ENCODE measurements at regions not wholly inside any gene's neighbourhood (a gene's known extent, or its start where the extent isn't known, plus 50 kb on each side); places are given as distances from the start of the nearest gene placed in this dataset.

GRCh38 chr10:111347386-111348013 is 270.7 kb downstream of the ADRA2A start (continued):
- no peak for TF ChIP-seq ZNF532 (CRISPR knock-in tag; IDR thresholded peaks at IDR 0.05; ENCODE audit: borderline replicate concordance)
- TF ChIP-seq ZMAT4 (CRISPR knock-in tag; IDR thresholded peaks at IDR 0.05): no peak

- CTCF ChIA-PET: interaction anchor here (1.8 kb wide), 1 partner anchor 271 kb away, joined by 8 read pairs; the partner anchor contains the start of gene ADRA2A
- ATAC-seq (no peak), DNase-seq (ENCODE audit: low spot score) (no peak)
- H3K9me3 Mint-ChIP-seq: peaks cover 15% of the 10 kb centered on the region
- peaks cover 6% of the 10 kb centered on the region; the same call in 1 of the 2 replicates for H3K4me1 Mint-ChIP-seq
- no peak overlapping the region for H3K4me3 Mint-ChIP-seq
- H3K27ac Mint-ChIP-seq: no peak overlapping the region
- TF ChIP-seq CREB1 (CRISPR knock-in tag; IDR thresholded peaks at IDR 0.05): no peak
- TF ChIP-seq ATF2 (CRISPR knock-in tag; IDR thresholded peaks at IDR 0.05; ENCODE audit: borderline replicate concordance, low read depth): no peak
- no peak for TF ChIP-seq TCF7 (CRISPR knock-in tag; IDR thresholded peaks at IDR 0.05; ENCODE audit: low read depth)
- TF ChIP-seq, protein P1, sequence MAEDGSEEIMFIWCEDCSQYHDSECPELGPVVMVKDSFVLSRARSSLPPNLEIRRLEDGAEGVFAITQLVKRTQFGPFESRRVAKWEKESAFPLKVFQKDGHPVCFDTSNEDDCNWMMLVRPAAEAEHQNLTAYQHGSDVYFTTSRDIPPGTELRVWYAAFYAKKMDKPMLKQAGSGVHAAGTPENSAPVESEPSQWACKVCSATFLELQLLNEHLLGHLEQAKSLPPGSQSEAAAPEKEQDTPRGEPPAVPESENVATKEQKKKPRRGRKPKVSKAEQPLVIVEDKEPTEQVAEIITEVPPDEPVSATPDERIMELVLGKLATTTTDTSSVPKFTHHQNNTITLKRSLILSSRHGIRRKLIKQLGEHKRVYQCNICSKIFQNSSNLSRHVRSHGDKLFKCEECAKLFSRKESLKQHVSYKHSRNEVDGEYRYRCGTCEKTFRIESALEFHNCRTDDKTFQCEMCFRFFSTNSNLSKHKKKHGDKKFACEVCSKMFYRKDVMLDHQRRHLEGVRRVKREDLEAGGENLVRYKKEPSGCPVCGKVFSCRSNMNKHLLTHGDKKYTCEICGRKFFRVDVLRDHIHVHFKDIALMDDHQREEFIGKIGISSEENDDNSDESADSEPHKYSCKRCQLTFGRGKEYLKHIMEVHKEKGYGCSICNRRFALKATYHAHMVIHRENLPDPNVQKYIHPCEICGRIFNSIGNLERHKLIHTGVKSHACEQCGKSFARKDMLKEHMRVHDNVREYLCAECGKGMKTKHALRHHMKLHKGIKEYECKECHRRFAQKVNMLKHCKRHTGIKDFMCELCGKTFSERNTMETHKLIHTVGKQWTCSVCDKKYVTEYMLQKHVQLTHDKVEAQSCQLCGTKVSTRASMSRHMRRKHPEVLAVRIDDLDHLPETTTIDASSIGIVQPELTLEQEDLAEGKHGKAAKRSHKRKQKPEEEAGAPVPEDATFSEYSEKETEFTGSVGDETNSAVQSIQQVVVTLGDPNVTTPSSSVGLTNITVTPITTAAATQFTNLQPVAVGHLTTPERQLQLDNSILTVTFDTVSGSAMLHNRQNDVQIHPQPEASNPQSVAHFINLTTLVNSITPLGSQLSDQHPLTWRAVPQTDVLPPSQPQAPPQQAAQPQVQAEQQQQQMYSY (CRISPR knock-in tag; IDR thresholded peaks at IDR 0.05): no peak
- TF ChIP-seq CBFB (CRISPR knock-in tag; IDR thresholded peaks at IDR 0.05; ENCODE audit: low read depth): no peak
- no peak for TF ChIP-seq ZNF423 (CRISPR knock-in tag; IDR thresholded peaks at IDR 0.05)
- TF ChIP-seq, protein P2, sequence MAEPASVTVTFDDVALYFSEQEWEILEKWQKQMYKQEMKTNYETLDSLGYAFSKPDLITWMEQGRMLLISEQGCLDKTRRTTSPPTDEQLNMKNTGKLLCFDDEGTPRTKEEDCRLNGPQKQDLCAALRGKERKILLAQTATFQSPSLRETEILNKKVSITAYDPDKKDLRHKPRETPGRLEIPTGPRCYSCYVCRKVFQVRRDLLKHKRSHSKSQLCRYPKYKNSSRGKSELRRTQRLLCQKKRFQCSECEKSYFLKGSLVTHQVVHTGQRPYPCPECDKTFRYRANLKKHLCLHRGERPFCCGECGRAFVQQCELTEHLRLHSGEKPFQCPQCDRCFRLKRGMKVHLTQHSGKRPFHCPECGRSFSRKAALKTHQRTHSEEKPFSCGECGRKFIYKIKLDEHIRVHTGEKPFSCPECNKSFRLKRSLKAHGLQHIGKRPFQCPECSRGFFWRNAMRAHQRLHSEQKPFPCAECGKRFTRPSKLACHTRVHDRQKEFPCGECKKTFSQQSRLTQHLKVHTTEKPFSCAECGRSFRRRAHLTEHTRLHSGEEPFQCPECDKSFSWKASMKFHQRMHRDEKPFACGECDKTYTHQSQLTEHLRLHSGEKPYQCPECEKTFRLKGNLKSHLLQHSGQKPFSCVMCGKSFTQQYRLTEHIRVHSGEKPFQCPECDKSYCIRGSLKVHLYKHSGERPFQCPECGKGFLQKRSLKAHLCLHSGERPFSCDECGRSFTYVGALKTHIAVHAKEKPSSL (CRISPR knock-in tag; conservative IDR thresholded peaks at IDR 0.05): no peak
- TF ChIP-seq FOXP4 (CRISPR knock-in tag; IDR thresholded peaks at IDR 0.05): no peak
- TF ChIP-seq MYBL2 (CRISPR knock-in tag; IDR thresholded peaks at IDR 0.05): no peak
- no peak for TF ChIP-seq ZNF219 (CRISPR knock-in tag; IDR thresholded peaks at IDR 0.05; ENCODE audit: borderline replicate concordance)
- peaks cover 1% of the 10 kb centered on the region; the same call in 1 of the 2 replicates for H3K36me3 Mint-ChIP-seq
- no peaks in the 10 kb centered on the region for H3K27me3 Mint-ChIP-seq (ENCODE audit: low read depth)
- POLR2A ChIA-PET: no interaction called here
These were observed 271.2 kb downstream of the ADRA2A start for GRCh38 chr10:111348076-111348475.

Measured in WTC11 (cell line).